A673 (cell line): ENCODE measurements at regions not wholly inside any gene's neighbourhood (a gene's known extent, or its start where the extent isn't known, plus 50 kb on each side); places are given as distances from the start of the nearest gene placed in this dataset.

Experiments used
- BruUV-seq: library from RNA; stranded (reverse); fragments of 400-500 nt; replicated peaks from 2 replicates; lab custom pipeline; 2021; lab: Mats Ljungman, UMichigan
- CTCF ChIA-PET: fragments of 300-600 bp; sonication (Branson Sonifier 250); formaldehyde crosslinking; loops from one replicate; lab custom pipeline; 2022; ENCODE audit warnings: antibody characterized with exemption; lab: Charles Lee
- POLR2A ChIA-PET: fragments of 300-600 bp; sonication (Branson Sonifier 250); formaldehyde crosslinking; loops from one replicate; lab custom pipeline; 2022; ENCODE audit warnings: antibody characterized with exemption; ENCODE audit not compliant: low non-redundant PET; lab: Charles Lee
- DNase-seq: peaks from one replicate; pipeline ENCODE4 v3.0.0-alpha.2; 2015; ENCODE audit warnings: low spot score
- H3K27ac ChIP-seq: fragments of 200-600 bp; sonication (generic); 2 replicates; pipeline ENCODE4 v1.5.1; 2016; ENCODE audit warnings: mixed run types, low read depth, mild to moderate bottlenecking, mixed read lengths, antibody characterized with exemption, low read length; ENCODE audit not compliant: poor library complexity, severe bottlenecking
- H3K27me3 ChIP-seq: fragments of 200-600 bp; sonication (generic); replicated peaks from 2 replicates; pipeline ENCODE4 v1.6.1; 2017; ENCODE audit warnings: mixed run types, low read depth, mild to moderate bottlenecking, mixed read lengths, antibody characterized with exemption, low read length; ENCODE audit not compliant: insufficient read depth, poor library complexity
- H3K36me3 ChIP-seq: fragments of 200-600 bp; sonication (generic); 2 replicates; pipeline ENCODE4 v1.6.1; 2016; ENCODE audit warnings: mixed run types, mild to moderate bottlenecking, mixed read lengths, antibody characterized with exemption, low read length; ENCODE audit not compliant: insufficient read depth, poor library complexity, severe bottlenecking
- H3K4me1 ChIP-seq: fragments of 200-600 bp; sonication (generic); 2 replicates; pipeline ENCODE4 v1.6.1; 2017; ENCODE audit warnings: mixed run types, mild to moderate bottlenecking, mixed read lengths, antibody characterized with exemption, low read length; ENCODE audit not compliant: insufficient read depth, poor library complexity, severe bottlenecking
- H3K4me3 ChIP-seq: fragments of 200-600 bp; sonication (generic); 2 replicates; pipeline ENCODE4 v1.5.1; 2016; ENCODE audit warnings: low read depth, mixed run types, mild to moderate bottlenecking, mixed read lengths, low read length; ENCODE audit not compliant: poor library complexity, severe bottlenecking
- H3K9me3 ChIP-seq: fragments of 200-600 bp; sonication (generic); 2 replicates; pipeline ENCODE4 v1.6.1; 2016; ENCODE audit warnings: mixed run types, low read depth, mild to moderate bottlenecking, mixed read lengths, antibody characterized with exemption, low read length; ENCODE audit not compliant: poor library complexity, severe bottlenecking
- EZH2 ChIP-seq: fragments of 200-600 bp; sonication (generic); IDR thresholded peaks from 2 replicates; pipeline ENCODE4 v1.6.1; 2017; ENCODE audit warnings: borderline replicate concordance, low read depth, mild to moderate bottlenecking, mixed read lengths, antibody characterized with exemption, low read length; ENCODE audit not compliant: poor library complexity, severe bottlenecking
- intact Hi-C: fragments of 100-400 bp; cut with micrococcal nuclease; formaldehyde crosslinking; loops from one replicate; pipeline ENCODE4 v1.10.0; 2022; ENCODE audit not compliant: unreplicated experiment
- TF ChIP-seq, protein P1 (sequence below): fragments of 300-800, 200-600 bp; sonication (generic); conservative IDR thresholded peaks from 2 replicates; pipeline ENCODE4 v1.5.1; 2017; ENCODE audit warnings: low read depth, mild to moderate bottlenecking, antibody characterized with exemption, low read length, moderate library complexity, mixed read lengths

DNA sequence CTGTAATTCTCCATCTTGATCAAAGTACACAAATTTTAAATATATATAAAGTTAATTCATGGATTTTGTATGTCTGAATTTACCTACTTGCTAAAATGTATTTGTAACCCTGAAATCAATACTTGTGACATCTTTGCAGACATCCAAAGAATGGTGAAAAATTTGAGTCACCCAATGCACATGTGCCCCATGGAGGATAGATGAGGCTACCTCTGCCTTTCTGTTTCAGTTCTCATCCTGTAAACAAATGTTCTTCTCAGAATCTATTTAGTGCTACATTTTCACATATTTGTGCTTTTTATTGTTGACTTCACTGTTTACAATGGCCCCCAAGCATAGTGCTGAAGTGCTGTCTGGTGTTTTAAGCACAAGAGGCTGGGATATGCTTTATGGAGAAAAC, 171.5 kb downstream of the LRATD1 start:
- Histone ChIP-seq H3K9me3 (no peaks in the 10 kb centered on the region), H3K36me3 (no peaks in the 10 kb centered on the region), H3K4me3 (no peak overlapping the region), H3K27me3 (no peaks in the 10 kb centered on the region), H3K27ac (no peak overlapping the region), H3K4me1 (no peaks in the 10 kb centered on the region)
- BruUV-seq: no TSS peak
- ChIA-PET CTCF (no interaction called here), POLR2A (no interaction called here)
- intact Hi-C loops: no loop called here
- no peak for TF ChIP-seq EZH2
- TF ChIP-seq, protein P1, sequence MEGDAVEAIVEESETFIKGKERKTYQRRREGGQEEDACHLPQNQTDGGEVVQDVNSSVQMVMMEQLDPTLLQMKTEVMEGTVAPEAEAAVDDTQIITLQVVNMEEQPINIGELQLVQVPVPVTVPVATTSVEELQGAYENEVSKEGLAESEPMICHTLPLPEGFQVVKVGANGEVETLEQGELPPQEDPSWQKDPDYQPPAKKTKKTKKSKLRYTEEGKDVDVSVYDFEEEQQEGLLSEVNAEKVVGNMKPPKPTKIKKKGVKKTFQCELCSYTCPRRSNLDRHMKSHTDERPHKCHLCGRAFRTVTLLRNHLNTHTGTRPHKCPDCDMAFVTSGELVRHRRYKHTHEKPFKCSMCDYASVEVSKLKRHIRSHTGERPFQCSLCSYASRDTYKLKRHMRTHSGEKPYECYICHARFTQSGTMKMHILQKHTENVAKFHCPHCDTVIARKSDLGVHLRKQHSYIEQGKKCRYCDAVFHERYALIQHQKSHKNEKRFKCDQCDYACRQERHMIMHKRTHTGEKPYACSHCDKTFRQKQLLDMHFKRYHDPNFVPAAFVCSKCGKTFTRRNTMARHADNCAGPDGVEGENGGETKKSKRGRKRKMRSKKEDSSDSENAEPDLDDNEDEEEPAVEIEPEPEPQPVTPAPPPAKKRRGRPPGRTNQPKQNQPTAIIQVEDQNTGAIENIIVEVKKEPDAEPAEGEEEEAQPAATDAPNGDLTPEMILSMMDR: no peak
- no peak for DNase-seq

DNA sequence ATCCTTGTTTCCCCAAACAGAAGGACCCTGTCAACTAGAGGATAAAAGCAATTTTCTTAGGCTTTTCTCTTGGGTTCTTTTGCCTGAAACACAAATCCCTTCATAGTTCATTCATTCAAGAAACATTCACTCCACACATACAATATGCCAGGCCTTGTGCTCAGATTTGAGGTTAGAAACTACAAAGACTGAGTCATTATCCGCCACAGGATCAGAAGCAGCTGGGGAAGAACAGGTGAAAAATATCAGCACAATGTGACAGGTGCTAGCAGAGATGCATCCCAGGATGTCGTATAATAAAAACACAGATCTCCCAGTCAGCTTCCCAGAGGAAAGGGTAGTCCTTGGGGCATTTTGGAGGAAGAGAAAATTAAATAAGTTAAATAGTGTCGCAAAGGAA, 172.4 kb downstream of the LRATD1 start:
- Histone ChIP-seq H3K27me3 (no peaks in the 10 kb centered on the region), H3K36me3 (no peaks in the 10 kb centered on the region), H3K9me3 (no peaks in the 10 kb centered on the region), H3K4me3 (no peak overlapping the region), H3K4me1 (no peaks in the 10 kb centered on the region), H3K27ac (no peak overlapping the region)
- intact Hi-C loops: no loop called here
- ChIA-PET POLR2A (no interaction called here), CTCF (no interaction called here)
- TF ChIP-seq EZH2: no peak
- TF ChIP-seq, protein P1: no peak
- no TSS peak for BruUV-seq
- no peak for DNase-seq

DNA sequence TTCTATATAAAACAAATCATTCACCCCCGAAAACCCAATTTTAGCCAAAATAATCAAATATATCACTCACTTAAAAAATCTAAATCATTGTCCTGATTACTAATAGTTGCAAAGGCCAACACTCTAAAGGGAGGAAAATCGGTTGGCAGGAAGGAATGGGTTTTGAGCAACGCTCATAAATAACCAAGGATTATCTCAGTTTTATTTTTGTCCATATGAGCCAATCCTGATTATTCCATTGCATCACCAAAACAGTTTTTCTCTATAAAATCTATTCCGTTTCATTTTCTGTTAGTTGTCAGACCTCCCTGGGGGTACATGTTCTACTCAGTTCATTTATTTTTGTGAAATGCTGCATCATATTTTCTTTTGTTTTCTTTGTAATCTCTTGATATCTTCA, 174.1 kb downstream of the LRATD1 start:
- Histone ChIP-seq H3K36me3 (no peaks in the 10 kb centered on the region), H3K27ac (no peak overlapping the region), H3K27me3 (no peaks in the 10 kb centered on the region), H3K9me3 (no peaks in the 10 kb centered on the region), H3K4me3 (no peak overlapping the region), H3K4me1 (no peaks in the 10 kb centered on the region)
- POLR2A ChIA-PET: no interaction called here
- intact Hi-C loops: no loop called here
- no peak for DNase-seq
- BruUV-seq: no TSS peak
- CTCF ChIA-PET: no interaction called here
- TF ChIP-seq EZH2: no peak
- TF ChIP-seq, protein P1: no peak
